ENCODE measurements at regions not wholly inside any gene's neighbourhood (a gene's known extent, or its start where the extent isn't known, plus 50 kb on each side); places are given as distances from the start of the nearest gene placed in this dataset.

- no peak for ATAC-seq
These were observed 471.4 kb downstream of the ETNK1 start for GRCh38 chr12:23096321-23096720.

GRCh38 chr12:23098110-23098509 lies 473.1 kb downstream of the ETNK1 start:
- no peak for TF ChIP-seq CTCF (IDR thresholded peaks at IDR 0.05)
- no peaks in the 10 kb centered on the region for H3K27me3 ChIP-seq
- intact Hi-C loops (cut with DNase I) = no loop called here
- H3K36me3 ChIP-seq = no peaks in the 10 kb centered on the region
- DNase-seq (no peak), ATAC-seq (no peak)
- H3K4me1 ChIP-seq = no peaks in the 10 kb centered on the region
- no peaks in the 10 kb centered on the region for H3K9me3 ChIP-seq
- no peak overlapping the region for H3K27ac ChIP-seq
- no peak overlapping the region for H3K4me3 ChIP-seq

More at GRCh38 chr12:23096321-23096720, 471.4 kb downstream of the ETNK1 start:
- Histone ChIP-seq H3K36me3 (no peaks in the 10 kb centered on the region), H3K27ac (no peak overlapping the region), H3K27me3 (no peaks in the 10 kb centered on the region), H3K9me3 (no peaks in the 10 kb centered on the region), H3K4me3 (no peak overlapping the region), H3K4me1 (no peaks in the 10 kb centered on the region)
- no peak for DNase-seq
- intact Hi-C loops (cut with DNase I) = no loop called here
- TF ChIP-seq CTCF (IDR thresholded peaks at IDR 0.05) = no peak

- H3K27me3 ChIP-seq = no peaks in the 10 kb centered on the region
- no peak for TF ChIP-seq CTCF (IDR thresholded peaks at IDR 0.05)
- H3K27ac ChIP-seq = no peak overlapping the region
- no peak overlapping the region for H3K4me3 ChIP-seq
- H3K9me3 ChIP-seq = no peaks in the 10 kb centered on the region
- ATAC-seq (no peak), DNase-seq (no peak)
- intact Hi-C loops (cut with DNase I) = no loop called here
- no peaks in the 10 kb centered on the region for H3K36me3 ChIP-seq
- no peaks in the 10 kb centered on the region for H3K4me1 ChIP-seq
These were observed 473.5 kb downstream of the ETNK1 start for GRCh38 chr12:23098517-23098916.

GRCh38 chr12:23099104-23099503 lies 474.1 kb downstream of the ETNK1 start:
- Histone ChIP-seq H3K36me3 (no peaks in the 10 kb centered on the region), H3K27ac (no peak overlapping the region), H3K9me3 (no peaks in the 10 kb centered on the region), H3K4me1 (no peaks in the 10 kb centered on the region), H3K27me3 (no peaks in the 10 kb centered on the region), H3K4me3 (no peak overlapping the region)
- ATAC-seq (no peak), DNase-seq (no peak)
- no peak for TF ChIP-seq CTCF (IDR thresholded peaks at IDR 0.05)
- intact Hi-C loops (cut with DNase I) = no loop called here

- no peaks in the 10 kb centered on the region for H3K36me3 ChIP-seq
- TF ChIP-seq CTCF (IDR thresholded peaks at IDR 0.05) = no peak
- DNase-seq = no peak
- intact Hi-C loops (cut with DNase I) = no loop called here
- ATAC-seq = no peak
- no peak overlapping the region for H3K4me3 ChIP-seq
- H3K27ac ChIP-seq = no peak overlapping the region
- no peaks in the 10 kb centered on the region for H3K27me3 ChIP-seq
- no peaks in the 10 kb centered on the region for H3K4me1 ChIP-seq
- H3K9me3 ChIP-seq = no peaks in the 10 kb centered on the region
These were observed 474.6 kb downstream of the ETNK1 start for GRCh38 chr12:23099604-23100003.

Measured in left lung (tissue), 4 donors.